ENCODE measurements at regions not wholly inside any gene's neighbourhood (a gene's known extent, or its start where the extent isn't known, plus 50 kb on each side); places are given as distances from the start of the nearest gene placed in this dataset.

DNA sequence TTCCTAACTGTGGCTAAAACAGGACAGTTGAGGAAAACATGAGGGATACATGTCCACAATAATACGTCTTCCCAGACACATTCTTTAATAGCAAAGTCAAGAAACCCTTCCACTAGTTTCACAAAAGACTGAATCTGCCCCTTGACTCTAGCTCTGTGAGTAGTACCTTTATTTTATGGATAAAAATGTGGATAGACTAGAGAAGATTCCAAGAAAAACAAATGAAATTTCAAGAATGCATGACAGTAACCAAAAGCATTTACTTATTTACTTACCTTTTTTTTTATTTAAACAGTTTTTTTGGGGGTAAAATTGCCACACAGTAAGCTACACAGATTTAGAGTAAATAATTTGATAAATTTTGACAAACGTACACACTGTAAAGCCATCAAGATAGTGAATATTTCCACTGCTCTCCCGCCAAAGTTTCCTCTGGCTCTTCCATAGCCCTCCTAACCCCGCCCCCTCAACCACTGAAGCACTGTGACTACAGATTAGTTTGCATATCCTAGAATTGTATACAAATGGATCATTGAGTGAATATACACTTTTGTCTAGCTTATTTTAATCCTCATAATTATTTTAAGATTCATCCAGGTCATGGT lies 420.4 kb upstream of the ZMIZ1 start:
- no peak overlapping the region for H3K4me2 ChIP-seq (ENCODE audit: extremely low read depth, insufficient read depth, low read length)
- no peaks in the 10 kb centered on the region for H3K4me1 ChIP-seq (ENCODE audit: control insufficient read depth, extremely low read depth, insufficient read depth, low read length)
- peak in 1 of 2 donors; percentile 79 for DNase-seq (ENCODE audit: low read depth in 2 of 2)
- H3K9ac ChIP-seq (ENCODE audit: insufficient read depth, low read length) = no peak overlapping the region
- H3K27me3 ChIP-seq (ENCODE audit: control insufficient read depth, insufficient read depth, low read length) = peaks cover 2% of the 10 kb centered on the region
- no peak overlapping the region for H2AFZ ChIP-seq (ENCODE audit: low read length)
- no peaks in the 10 kb centered on the region for H4K20me1 ChIP-seq (ENCODE audit: control insufficient read depth, extremely low read depth, insufficient read depth, low read length)
- no peaks in the 10 kb centered on the region for H3K36me3 ChIP-seq (ENCODE audit: control insufficient read depth, insufficient read depth, low read length)
- H3K4me3 ChIP-seq (replicated peaks in 1 of 4; ENCODE audit: control extremely low read depth in 1 of 4, insufficient read depth in 1 of 4, low read depth in 3 of 4, low read length in 4 of 4) = no peak overlapping the region
- no peak overlapping the region for H3K27ac ChIP-seq (ENCODE audit: insufficient read depth, low read length)
- no peak for TF ChIP-seq EZH2 (IDR thresholded peaks at IDR 0.05; ENCODE audit: low read length, missing control alignments)
- TF ChIP-seq, protein P1, sequence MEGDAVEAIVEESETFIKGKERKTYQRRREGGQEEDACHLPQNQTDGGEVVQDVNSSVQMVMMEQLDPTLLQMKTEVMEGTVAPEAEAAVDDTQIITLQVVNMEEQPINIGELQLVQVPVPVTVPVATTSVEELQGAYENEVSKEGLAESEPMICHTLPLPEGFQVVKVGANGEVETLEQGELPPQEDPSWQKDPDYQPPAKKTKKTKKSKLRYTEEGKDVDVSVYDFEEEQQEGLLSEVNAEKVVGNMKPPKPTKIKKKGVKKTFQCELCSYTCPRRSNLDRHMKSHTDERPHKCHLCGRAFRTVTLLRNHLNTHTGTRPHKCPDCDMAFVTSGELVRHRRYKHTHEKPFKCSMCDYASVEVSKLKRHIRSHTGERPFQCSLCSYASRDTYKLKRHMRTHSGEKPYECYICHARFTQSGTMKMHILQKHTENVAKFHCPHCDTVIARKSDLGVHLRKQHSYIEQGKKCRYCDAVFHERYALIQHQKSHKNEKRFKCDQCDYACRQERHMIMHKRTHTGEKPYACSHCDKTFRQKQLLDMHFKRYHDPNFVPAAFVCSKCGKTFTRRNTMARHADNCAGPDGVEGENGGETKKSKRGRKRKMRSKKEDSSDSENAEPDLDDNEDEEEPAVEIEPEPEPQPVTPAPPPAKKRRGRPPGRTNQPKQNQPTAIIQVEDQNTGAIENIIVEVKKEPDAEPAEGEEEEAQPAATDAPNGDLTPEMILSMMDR (conservative IDR thresholded peaks at IDR 0.05 in 1 of 2, IDR thresholded peaks at IDR 0.05 in 1 of 2; ENCODE audit: low read depth in 1 of 2, low read length in 2 of 2) = no peak
- no peaks in the 10 kb centered on the region for H3K9me3 ChIP-seq (ENCODE audit: control insufficient read depth, insufficient read depth, low read depth, low read length)
- H3K79me2 ChIP-seq (ENCODE audit: control insufficient read depth, insufficient read depth, low read length) = no peaks in the 10 kb centered on the region

DNA sequence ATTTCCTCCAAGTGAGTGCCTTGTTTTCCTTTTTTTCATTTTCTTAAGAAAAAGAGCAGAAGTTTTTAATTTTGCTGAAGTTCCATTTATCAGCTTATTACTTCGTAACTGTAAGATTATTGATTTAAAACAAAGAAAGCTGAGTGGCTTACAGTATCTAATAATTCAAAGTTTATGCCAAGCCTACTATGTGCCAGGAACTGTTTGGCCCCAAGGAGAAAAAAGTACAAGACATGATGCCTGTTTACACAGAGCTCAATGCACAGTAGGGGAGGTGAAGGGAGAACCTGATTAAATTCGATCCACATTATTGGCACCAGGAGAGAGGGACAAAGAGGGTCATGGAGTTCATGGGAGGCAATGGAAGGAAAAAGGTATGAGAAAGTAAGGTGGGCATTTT lies 419.3 kb upstream of the ZMIZ1 start:
- Histone ChIP-seq H3K9me3 (ENCODE audit: control insufficient read depth, insufficient read depth, low read depth, low read length) (no peaks in the 10 kb centered on the region), H3K9ac (ENCODE audit: insufficient read depth, low read length) (no peak overlapping the region), H3K79me2 (ENCODE audit: control insufficient read depth, insufficient read depth, low read length) (no peaks in the 10 kb centered on the region), H3K27me3 (ENCODE audit: control insufficient read depth, insufficient read depth, low read length) (peaks cover 2% of the 10 kb centered on the region), H3K4me1 (ENCODE audit: control insufficient read depth, extremely low read depth, insufficient read depth, low read length) (no peaks in the 10 kb centered on the region), H2AFZ (ENCODE audit: low read length) (no peak overlapping the region), H3K36me3 (ENCODE audit: control insufficient read depth, insufficient read depth, low read length) (no peaks in the 10 kb centered on the region), H3K27ac (ENCODE audit: insufficient read depth, low read length) (no peak overlapping the region), H4K20me1 (ENCODE audit: control insufficient read depth, extremely low read depth, insufficient read depth, low read length) (no peaks in the 10 kb centered on the region), H3K4me3 (replicated peaks in 1 of 4; ENCODE audit: control extremely low read depth in 1 of 4, insufficient read depth in 1 of 4, low read depth in 3 of 4, low read length in 4 of 4) (no peak overlapping the region), H3K4me2 (ENCODE audit: extremely low read depth, insufficient read depth, low read length) (no peak overlapping the region)
- no peak for DNase-seq (ENCODE audit: low read depth in 2 of 2)
- TF ChIP-seq EZH2 (IDR thresholded peaks at IDR 0.05; ENCODE audit: low read length, missing control alignments) = no peak
- TF ChIP-seq, protein P1 (conservative IDR thresholded peaks at IDR 0.05 in 1 of 2, IDR thresholded peaks at IDR 0.05 in 1 of 2; ENCODE audit: low read depth in 1 of 2, low read length in 2 of 2) = no peak

DNA sequence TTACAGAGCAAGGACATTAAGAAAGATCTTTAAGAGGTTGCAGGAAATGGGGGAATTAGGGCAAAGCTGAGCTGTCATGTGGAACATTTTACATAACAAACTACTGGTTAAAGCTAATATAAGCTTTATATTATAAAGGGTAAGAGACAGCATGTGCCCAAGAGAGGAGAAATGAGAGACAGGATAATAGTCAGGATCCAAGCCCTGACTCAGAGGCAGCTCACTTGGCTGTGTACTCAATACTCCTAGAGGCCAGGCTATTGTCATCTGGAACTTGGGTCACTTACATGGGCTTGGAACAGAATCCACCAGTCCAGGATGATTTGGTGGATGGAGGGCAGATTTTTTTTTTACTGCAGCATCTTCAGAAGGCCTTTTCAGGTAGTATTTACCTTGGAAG lies 418.6 kb upstream of the ZMIZ1 start:
- Histone ChIP-seq H3K27ac (ENCODE audit: insufficient read depth, low read length) (no peak overlapping the region), H3K9ac (ENCODE audit: insufficient read depth, low read length) (no peak overlapping the region), H3K27me3 (ENCODE audit: control insufficient read depth, insufficient read depth, low read length) (peaks cover 2% of the 10 kb centered on the region), H3K4me3 (replicated peaks in 1 of 4; ENCODE audit: control extremely low read depth in 1 of 4, insufficient read depth in 1 of 4, low read depth in 3 of 4, low read length in 4 of 4) (no peak overlapping the region), H3K4me2 (ENCODE audit: extremely low read depth, insufficient read depth, low read length) (no peak overlapping the region), H3K36me3 (ENCODE audit: control insufficient read depth, insufficient read depth, low read length) (no peaks in the 10 kb centered on the region), H3K79me2 (ENCODE audit: control insufficient read depth, insufficient read depth, low read length) (no peaks in the 10 kb centered on the region), H3K4me1 (ENCODE audit: control insufficient read depth, extremely low read depth, insufficient read depth, low read length) (no peaks in the 10 kb centered on the region), H4K20me1 (ENCODE audit: control insufficient read depth, extremely low read depth, insufficient read depth, low read length) (no peaks in the 10 kb centered on the region), H3K9me3 (ENCODE audit: control insufficient read depth, insufficient read depth, low read depth, low read length) (no peaks in the 10 kb centered on the region), H2AFZ (ENCODE audit: low read length) (no peak overlapping the region)
- TF ChIP-seq EZH2 (IDR thresholded peaks at IDR 0.05; ENCODE audit: low read length, missing control alignments) = no peak
- TF ChIP-seq, protein P1 (conservative IDR thresholded peaks at IDR 0.05 in 1 of 2, IDR thresholded peaks at IDR 0.05 in 1 of 2; ENCODE audit: low read depth in 1 of 2, low read length in 2 of 2) = no peak
- DNase-seq (ENCODE audit: low read depth in 2 of 2) = peak in 1 of 2 donors; percentile 19
